ENCODE measurements at regions not wholly inside any gene's neighbourhood (a gene's known extent, or its start where the extent isn't known, plus 50 kb on each side); places are given as distances from the start of the nearest gene placed in this dataset.

DNA sequence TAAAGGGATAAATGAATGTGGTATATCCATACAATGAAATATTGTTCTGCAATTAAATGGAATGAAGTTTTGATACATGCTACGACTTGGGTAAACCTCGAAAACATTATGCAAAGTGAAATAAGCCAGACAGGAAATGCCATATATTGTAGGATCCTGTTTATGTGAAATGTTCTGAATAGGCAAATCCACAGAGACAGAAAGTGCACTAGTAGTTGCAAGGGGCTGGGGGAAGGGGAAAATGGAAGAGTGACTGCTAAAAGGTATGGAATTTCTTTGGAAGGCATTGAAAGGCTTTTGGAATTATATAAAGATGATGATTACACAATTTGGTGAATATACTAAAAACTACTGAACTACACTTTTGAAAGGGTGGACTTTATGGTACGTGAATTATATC is 97.0 kb downstream of the FOXD1 start:
- TF ChIP-seq CHD4 (IDR thresholded peaks at IDR 0.05): no peak
- no peak for TF ChIP-seq HCFC1 (IDR thresholded peaks at IDR 0.05; ENCODE audit: low read length)
- no peak for TF ChIP-seq ZSCAN29 (IDR thresholded peaks at IDR 0.05)
- no peak for TF ChIP-seq IRF4 (IDR thresholded peaks at IDR 0.05; ENCODE audit: low read depth, low read length)
- TF ChIP-seq JUNB (IDR thresholded peaks at IDR 0.05): no peak
- no peak for TF ChIP-seq RCOR1 (conservative IDR thresholded peaks at IDR 0.05; ENCODE audit: low read depth, low read length)
- TF ChIP-seq, protein P1, sequence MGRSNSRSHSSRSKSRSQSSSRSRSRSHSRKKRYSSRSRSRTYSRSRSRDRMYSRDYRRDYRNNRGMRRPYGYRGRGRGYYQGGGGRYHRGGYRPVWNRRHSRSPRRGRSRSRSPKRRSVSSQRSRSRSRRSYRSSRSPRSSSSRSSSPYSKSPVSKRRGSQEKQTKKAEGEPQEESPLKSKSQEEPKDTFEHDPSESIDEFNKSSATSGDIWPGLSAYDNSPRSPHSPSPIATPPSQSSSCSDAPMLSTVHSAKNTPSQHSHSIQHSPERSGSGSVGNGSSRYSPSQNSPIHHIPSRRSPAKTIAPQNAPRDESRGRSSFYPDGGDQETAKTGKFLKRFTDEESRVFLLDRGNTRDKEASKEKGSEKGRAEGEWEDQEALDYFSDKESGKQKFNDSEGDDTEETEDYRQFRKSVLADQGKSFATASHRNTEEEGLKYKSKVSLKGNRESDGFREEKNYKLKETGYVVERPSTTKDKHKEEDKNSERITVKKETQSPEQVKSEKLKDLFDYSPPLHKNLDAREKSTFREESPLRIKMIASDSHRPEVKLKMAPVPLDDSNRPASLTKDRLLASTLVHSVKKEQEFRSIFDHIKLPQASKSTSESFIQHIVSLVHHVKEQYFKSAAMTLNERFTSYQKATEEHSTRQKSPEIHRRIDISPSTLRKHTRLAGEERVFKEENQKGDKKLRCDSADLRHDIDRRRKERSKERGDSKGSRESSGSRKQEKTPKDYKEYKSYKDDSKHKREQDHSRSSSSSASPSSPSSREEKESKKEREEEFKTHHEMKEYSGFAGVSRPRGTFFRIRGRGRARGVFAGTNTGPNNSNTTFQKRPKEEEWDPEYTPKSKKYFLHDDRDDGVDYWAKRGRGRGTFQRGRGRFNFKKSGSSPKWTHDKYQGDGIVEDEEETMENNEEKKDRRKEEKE (IDR thresholded peaks at IDR 0.05): no peak
- TF ChIP-seq, protein P2, sequence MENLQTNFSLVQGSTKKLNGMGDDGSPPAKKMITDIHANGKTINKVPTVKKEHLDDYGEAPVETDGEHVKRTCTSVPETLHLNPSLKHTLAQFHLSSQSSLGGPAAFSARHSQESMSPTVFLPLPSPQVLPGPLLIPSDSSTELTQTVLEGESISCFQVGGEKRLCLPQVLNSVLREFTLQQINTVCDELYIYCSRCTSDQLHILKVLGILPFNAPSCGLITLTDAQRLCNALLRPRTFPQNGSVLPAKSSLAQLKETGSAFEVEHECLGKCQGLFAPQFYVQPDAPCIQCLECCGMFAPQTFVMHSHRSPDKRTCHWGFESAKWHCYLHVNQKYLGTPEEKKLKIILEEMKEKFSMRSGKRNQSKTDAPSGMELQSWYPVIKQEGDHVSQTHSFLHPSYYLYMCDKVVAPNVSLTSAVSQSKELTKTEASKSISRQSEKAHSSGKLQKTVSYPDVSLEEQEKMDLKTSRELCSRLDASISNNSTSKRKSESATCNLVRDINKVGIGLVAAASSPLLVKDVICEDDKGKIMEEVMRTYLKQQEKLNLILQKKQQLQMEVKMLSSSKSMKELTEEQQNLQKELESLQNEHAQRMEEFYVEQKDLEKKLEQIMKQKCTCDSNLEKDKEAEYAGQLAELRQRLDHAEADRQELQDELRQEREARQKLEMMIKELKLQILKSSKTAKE (IDR thresholded peaks at IDR 0.05; ENCODE audit: low read depth, poor library complexity, severe bottlenecking): no peak
- TF ChIP-seq SIX5 (IDR thresholded peaks at IDR 0.05; ENCODE audit: low read depth, low read length, severe bottlenecking): no peak
- no peak for TF ChIP-seq KDM1A (IDR thresholded peaks at IDR 0.05; ENCODE audit: borderline replicate concordance)
- TF ChIP-seq, protein P3, sequence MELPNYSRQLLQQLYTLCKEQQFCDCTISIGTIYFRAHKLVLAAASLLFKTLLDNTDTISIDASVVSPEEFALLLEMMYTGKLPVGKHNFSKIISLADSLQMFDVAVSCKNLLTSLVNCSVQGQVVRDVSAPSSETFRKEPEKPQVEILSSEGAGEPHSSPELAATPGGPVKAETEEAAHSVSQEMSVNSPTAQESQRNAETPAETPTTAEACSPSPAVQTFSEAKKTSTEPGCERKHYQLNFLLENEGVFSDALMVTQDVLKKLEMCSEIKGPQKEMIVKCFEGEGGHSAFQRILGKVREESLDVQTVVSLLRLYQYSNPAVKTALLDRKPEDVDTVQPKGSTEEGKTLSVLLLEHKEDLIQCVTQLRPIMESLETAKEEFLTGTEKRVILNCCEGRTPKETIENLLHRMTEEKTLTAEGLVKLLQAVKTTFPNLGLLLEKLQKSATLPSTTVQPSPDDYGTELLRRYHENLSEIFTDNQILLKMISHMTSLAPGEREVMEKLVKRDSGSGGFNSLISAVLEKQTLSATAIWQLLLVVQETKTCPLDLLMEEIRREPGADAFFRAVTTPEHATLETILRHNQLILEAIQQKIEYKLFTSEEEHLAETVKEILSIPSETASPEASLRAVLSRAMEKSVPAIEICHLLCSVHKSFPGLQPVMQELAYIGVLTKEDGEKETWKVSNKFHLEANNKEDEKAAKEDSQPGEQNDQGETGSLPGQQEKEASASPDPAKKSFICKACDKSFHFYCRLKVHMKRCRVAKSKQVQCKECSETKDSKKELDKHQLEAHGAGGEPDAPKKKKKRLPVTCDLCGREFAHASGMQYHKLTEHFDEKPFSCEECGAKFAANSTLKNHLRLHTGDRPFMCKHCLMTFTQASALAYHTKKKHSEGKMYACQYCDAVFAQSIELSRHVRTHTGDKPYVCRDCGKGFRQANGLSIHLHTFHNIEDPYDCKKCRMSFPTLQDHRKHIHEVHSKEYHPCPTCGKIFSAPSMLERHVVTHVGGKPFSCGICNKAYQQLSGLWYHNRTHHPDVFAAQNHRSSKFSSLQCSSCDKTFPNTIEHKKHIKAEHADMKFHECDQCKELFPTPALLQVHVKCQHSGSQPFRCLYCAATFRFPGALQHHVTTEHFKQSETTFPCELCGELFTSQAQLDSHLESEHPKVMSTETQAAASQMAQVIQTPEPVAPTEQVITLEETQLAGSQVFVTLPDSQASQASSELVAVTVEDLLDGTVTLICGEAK (IDR thresholded peaks at IDR 0.05; ENCODE audit: borderline replicate concordance): no peak
- SMC1A ChIA-PET (ENCODE audit: uncharacterized antibody, unreplicated experiment): no interaction called here
- ATAC-seq: no peak
- POLR2A ChIA-PET: no interaction called here
- Histone ChIP-seq H3K4me2 (ENCODE audit: control insufficient read depth, insufficient read depth) (no peak overlapping the region), H3K9ac (ENCODE audit: control insufficient read depth, insufficient read depth, low read length) (no peak overlapping the region), H3K4me3 (no peak overlapping the region), H3K36me3 (ENCODE audit: control insufficient read depth in 2 of 2, insufficient read depth in 2 of 2, low read length in 1 of 2) (no peaks in the 10 kb centered on the region), H3K79me2 (ENCODE audit: control insufficient read depth, insufficient read depth, low read length) (no peaks in the 10 kb centered on the region), H3K4me1 (ENCODE audit: control insufficient read depth, insufficient read depth, low read length) (no peaks in the 10 kb centered on the region), H3K27me3 (replicated peaks in 1 of 2; ENCODE audit: control insufficient read depth in 2 of 2, insufficient read depth in 2 of 2, low read length in 1 of 2) (no peaks in the 10 kb centered on the region; a peak in 1 of 4 replicates), H2AFZ (ENCODE audit: control insufficient read depth, low read depth, low read length) (no peak overlapping the region), H3K9me3 (replicated peaks; ENCODE audit: control insufficient read depth, insufficient read depth, low read length) (no peaks in the 10 kb centered on the region), H3K27ac (ENCODE audit: control insufficient read depth, insufficient read depth) (no peak overlapping the region), H4K20me1 (ENCODE audit: control insufficient read depth, insufficient read depth) (no peaks in the 10 kb centered on the region)
- WGBS (ENCODE audit: insufficient coverage, insufficient replicate concordance, low lambda C conversion rate, missing lambda C conversion rate): 14% methylated on average over 3 of the region's 3 CpGs
- DNase-seq (ENCODE audit: low read depth, low spot score): no peak
- in situ Hi-C loops (cut with MboI) (no loop called here), intact Hi-C loops (cut with micrococcal nuclease; ENCODE audit: unreplicated experiment) (no loop called here)
- CTCF ChIA-PET: no interaction called here
- RAD21 ChIA-PET (ENCODE audit: unreplicated experiment): no interaction called here
- no peak for FAIRE-seq
- no TSS peak for BruUV-seq (replicated peaks)
